Trophoblast cell (in vitro differentiated cells and primary cell): ENCODE measurements at regions not wholly inside any gene's neighbourhood (a gene's known extent, or its start where the extent isn't known, plus 50 kb on each side); places are given as distances from the start of the nearest gene placed in this dataset.
A peak's percentile ranks its signal among the peaks of the same experiment; 100 is the strongest.

ENCODE experiments used
- DNase-seq, 2 donors: peaks; one replicate each; pipeline ENCODE4 v3.0.0-alpha.2; 2016
- H2AFZ ChIP-seq: 2 replicates; pipeline ENCODE4 v1.6.1; 2013; ENCODE audit warnings: low read length, moderate library complexity, mild to moderate bottlenecking; ENCODE audit not compliant: insufficient read depth, poor library complexity
- H2AK5ac ChIP-seq: 2 replicates; pipeline ENCODE4 v1.6.1; 2013; ENCODE audit warnings: mild to moderate bottlenecking, low read length
- H2BK120ac ChIP-seq: 2 replicates; pipeline ENCODE4 v1.6.1; 2013; ENCODE audit warnings: low read length, mild to moderate bottlenecking, moderate library complexity; ENCODE audit not compliant: insufficient read depth, poor library complexity
- H2BK12ac ChIP-seq: 2 replicates; pipeline ENCODE4 v1.6.1; 2013; ENCODE audit warnings: mild to moderate bottlenecking, low read length, moderate library complexity
- H2BK5ac ChIP-seq: 2 replicates; pipeline ENCODE4 v1.6.1; 2013; ENCODE audit warnings: low read length, low read depth, moderate library complexity, mild to moderate bottlenecking; ENCODE audit not compliant: poor library complexity
- H3K14ac ChIP-seq: 2 replicates; pipeline ENCODE4 v1.6.1; 2013; ENCODE audit warnings: mild to moderate bottlenecking, low read length
- H3K18ac ChIP-seq: 2 replicates; pipeline ENCODE4 v1.6.1; 2013; ENCODE audit warnings: mild to moderate bottlenecking, low read length
- H3K23ac ChIP-seq: 2 replicates; pipeline ENCODE4 v1.6.1; 2013; ENCODE audit warnings: low read length
- H3K27ac ChIP-seq: 2 replicates; pipeline ENCODE4 v1.5.1; 2013; ENCODE audit warnings: low read depth, mild to moderate bottlenecking, inconsistent platforms, low read length, moderate library complexity
- H3K27me3 ChIP-seq: 2 replicates; pipeline ENCODE4 v1.6.1; 2013; ENCODE audit warnings: inconsistent platforms, mild to moderate bottlenecking, low read length, moderate library complexity; ENCODE audit not compliant: insufficient read depth
- H3K36me3 ChIP-seq, 2 experiments: 1 replicate in 1 of 2; 2 replicates in 1 of 2; pipeline ENCODE4 v1.6.1; 2013; ENCODE audit warnings: low read length in 2 of 2, mild to moderate bottlenecking in 2 of 2, moderate library complexity in 1 of 2; ENCODE audit not compliant: insufficient read depth in 2 of 2, control insufficient read depth in 1 of 2
- H3K4ac ChIP-seq: 2 replicates; pipeline ENCODE4 v1.6.1; 2013; ENCODE audit warnings: low read depth, mild to moderate bottlenecking, low read length, moderate library complexity
- H3K4me1 ChIP-seq, 2 experiments: 1 replicate in 1 of 2; 2 replicates in 1 of 2; pipeline ENCODE4 v1.6.1; 2013; ENCODE audit warnings: low read length in 2 of 2, mild to moderate bottlenecking in 2 of 2, moderate library complexity in 1 of 2; ENCODE audit not compliant: insufficient read depth in 2 of 2, control insufficient read depth in 1 of 2
- H3K4me2 ChIP-seq: 2 replicates; pipeline ENCODE4 v1.6.1; 2013; ENCODE audit warnings: inconsistent platforms, mild to moderate bottlenecking, low read length, moderate library complexity
- H3K4me3 ChIP-seq: 2 replicates; pipeline ENCODE4 v1.5.1; 2013; ENCODE audit warnings: mild to moderate bottlenecking, low read depth, low read length, inconsistent platforms
- H3K79me1 ChIP-seq: one replicate; pipeline ENCODE4 v1.6.1; 2013; ENCODE audit warnings: low read length
- H3K79me2 ChIP-seq: 2 replicates; pipeline ENCODE4 v1.6.1; 2013; ENCODE audit warnings: low read length, mild to moderate bottlenecking; ENCODE audit not compliant: control insufficient read depth, insufficient read depth, poor library complexity
- H3K9ac ChIP-seq: 2 replicates; pipeline ENCODE4 v1.6.1; 2013; ENCODE audit warnings: mild to moderate bottlenecking, low read length
- H3K9me3 ChIP-seq: 2 replicates; pipeline ENCODE4 v1.6.1; 2013; ENCODE audit warnings: low read depth, mild to moderate bottlenecking, control low read depth, inconsistent platforms, low read length; ENCODE audit not compliant: insufficient read depth
- H4K12ac ChIP-seq: 2 replicates; pipeline ENCODE4 v1.6.1; 2013; ENCODE audit warnings: low read depth, mild to moderate bottlenecking, low read length, moderate library complexity
- H4K8ac ChIP-seq: 2 replicates; pipeline ENCODE4 v1.6.1; 2013; ENCODE audit warnings: low read depth, mild to moderate bottlenecking, low read length, moderate library complexity
- H4K91ac ChIP-seq: one replicate; pipeline ENCODE4 v1.6.1; 2013; ENCODE audit warnings: low read depth, mild to moderate bottlenecking, low read length, moderate library complexity
- WGBS: extraction: QIAGEN DNeasy Blood & Tissue Kit; methylation state at CpG from one replicate; pipeline ENCODE4 v1.1.7; 2013; ENCODE audit warnings: missing lambda C conversion rate; ENCODE audit not compliant: insufficient read length, insufficient coverage; ENCODE audit errors: extremely low coverage; 5-methylcytosine and 5-hydroxymethylcytosine counted together

DNA sequence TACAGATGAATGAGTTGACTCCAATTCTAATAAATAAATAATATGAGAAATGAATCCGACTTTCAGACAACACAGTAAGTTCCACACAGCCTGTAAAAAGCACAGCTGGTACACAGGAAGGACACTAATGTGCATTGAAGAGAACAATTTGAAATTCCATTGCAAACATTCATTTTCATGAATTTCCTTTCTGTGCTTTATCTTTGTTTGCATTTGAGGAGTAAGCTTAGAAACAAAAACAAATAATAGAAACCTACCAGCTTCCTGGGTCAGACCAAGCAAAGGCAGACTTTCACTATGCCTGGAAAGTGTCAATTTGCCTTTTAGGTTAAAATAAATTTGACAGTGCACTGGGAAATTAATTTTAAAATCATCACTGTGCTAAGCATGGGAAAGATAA is 143.8 kb upstream of the VLDLR start:
- H2AK5ac ChIP-seq: no peak overlapping the region
- H4K91ac ChIP-seq: no peak overlapping the region
- H3K4me2 ChIP-seq: no peak overlapping the region
- H3K4me3 ChIP-seq: no peak overlapping the region
- H4K12ac ChIP-seq: no peak overlapping the region
- H3K27me3 ChIP-seq: no peaks in the 10 kb centered on the region
- H3K23ac ChIP-seq: no peak overlapping the region
- H3K4me1 ChIP-seq: peaks cover 0 to 1% of the 10 kb centered on the region in 2 experiments
- H2AFZ ChIP-seq: no peak overlapping the region
- H2BK12ac ChIP-seq: no peak overlapping the region
- H3K27ac ChIP-seq: no peak overlapping the region
- H3K9me3 ChIP-seq: no peaks in the 10 kb centered on the region
- no peak overlapping the region for H3K4ac ChIP-seq
- no peaks in the 10 kb centered on the region for H3K36me3 ChIP-seq
- H4K8ac ChIP-seq: no peak overlapping the region
- no CpG with 5 or more reads among the region's 1 CpG for WGBS
- H3K9ac ChIP-seq: no peak overlapping the region
- H2BK120ac ChIP-seq: no peak overlapping the region
- H3K14ac ChIP-seq: no peak overlapping the region
- peak in 1 of 2 donors; percentile 14 for DNase-seq
- no peak overlapping the region for H2BK5ac ChIP-seq
- no peaks in the 10 kb centered on the region for H3K79me2 ChIP-seq
- H3K18ac ChIP-seq: no peak overlapping the region
- no peaks in the 10 kb centered on the region for H3K79me1 ChIP-seq

DNA sequence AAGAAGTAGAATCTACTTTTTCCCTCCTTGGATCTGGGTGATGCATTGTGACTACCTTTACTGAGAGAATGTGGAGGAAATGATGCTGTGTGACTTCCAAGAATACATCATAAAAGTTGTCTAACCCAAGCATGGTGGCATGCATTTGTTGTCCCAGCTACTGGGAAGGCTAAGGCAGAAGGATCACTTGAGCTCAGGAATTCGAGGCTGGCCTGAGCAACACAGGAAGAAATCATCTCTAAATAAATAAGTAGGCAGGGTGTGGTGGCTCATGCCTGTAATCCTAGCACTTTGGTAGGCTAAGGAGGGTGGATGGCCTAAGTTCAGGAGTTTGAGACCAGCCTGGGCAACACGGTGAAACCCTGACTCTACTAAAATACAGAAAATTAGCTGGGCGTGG is 143.2 kb upstream of the VLDLR start:
- Histone ChIP-seq H2BK12ac (no peak overlapping the region), H2AK5ac (no peak overlapping the region), H3K79me2 (no peaks in the 10 kb centered on the region), H2AFZ (no peak overlapping the region), H3K79me1 (no peaks in the 10 kb centered on the region), H3K4ac (no peak overlapping the region), H3K18ac (no peak overlapping the region), H4K12ac (no peak overlapping the region), H3K27me3 (no peaks in the 10 kb centered on the region), H3K27ac (no peak overlapping the region), H2BK120ac (no peak overlapping the region), H3K23ac (no peak overlapping the region), H3K4me2 (no peak overlapping the region), H3K4me3 (no peak overlapping the region), H2BK5ac (no peak overlapping the region), H3K36me3 (no peaks in the 10 kb centered on the region), H4K8ac (no peak overlapping the region), H3K9ac (no peak overlapping the region), H3K4me1 (peaks cover 0 to 1% of the 10 kb centered on the region in 2 experiments), H4K91ac (no peak overlapping the region), H3K14ac (no peak overlapping the region), H3K9me3 (no peaks in the 10 kb centered on the region)
- no CpG with 5 or more reads among the region's 3 CpGs for WGBS
- peak; percentile 16 to 52 for DNase-seq

DNA sequence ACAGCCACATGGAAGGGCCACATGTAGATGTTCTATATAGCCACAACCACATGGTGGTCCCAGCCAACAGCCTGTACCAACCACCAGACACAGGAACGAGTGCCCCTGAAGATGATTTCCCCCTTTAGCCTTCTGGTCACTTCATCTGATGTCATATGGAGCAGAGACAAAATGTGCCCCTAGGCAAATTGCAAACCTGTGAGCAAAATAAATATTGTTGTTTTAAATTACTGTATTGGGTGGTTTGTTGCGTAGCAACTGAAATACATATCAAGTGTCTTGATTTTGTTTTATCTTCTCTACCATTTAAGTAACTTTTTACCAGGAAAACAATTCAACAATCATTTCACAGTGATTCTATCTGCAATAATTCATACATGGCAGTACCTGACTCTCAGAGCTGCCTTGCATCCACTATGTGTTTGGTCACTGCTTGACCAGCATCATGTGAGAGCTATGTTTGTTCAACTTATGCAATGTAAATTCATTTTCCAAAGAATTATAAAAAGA is 142.5 kb upstream of the VLDLR start:
- Histone ChIP-seq H3K4me3 (no peak overlapping the region), H4K12ac (no peak overlapping the region), H3K4me1 (peaks cover 0 to 1% of the 10 kb centered on the region in 2 experiments), H3K23ac (no peak overlapping the region), H3K79me2 (no peaks in the 10 kb centered on the region), H4K8ac (no peak overlapping the region), H2BK5ac (no peak overlapping the region), H2AK5ac (no peak overlapping the region), H3K18ac (no peak overlapping the region), H3K27me3 (no peaks in the 10 kb centered on the region), H3K4me2 (no peak overlapping the region), H3K9me3 (no peaks in the 10 kb centered on the region), H3K27ac (no peak overlapping the region), H3K9ac (no peak overlapping the region), H2AFZ (no peak overlapping the region), H4K91ac (no peak overlapping the region), H2BK12ac (no peak overlapping the region), H2BK120ac (no peak overlapping the region), H3K4ac (no peak overlapping the region), H3K79me1 (no peaks in the 10 kb centered on the region), H3K14ac (no peak overlapping the region), H3K36me3 (no peaks in the 10 kb centered on the region)
- WGBS: no CpG with 5 or more reads among the region's 2 CpGs
- DNase-seq: peak; percentile 61 to 90

GRCh38 chr9:2480255-2480837 is 141.2 kb upstream of the VLDLR start:
- no peak overlapping the region for H2BK120ac ChIP-seq
- H3K27me3 ChIP-seq: no peaks in the 10 kb centered on the region
- H2BK5ac ChIP-seq: no peak overlapping the region
- H2AFZ ChIP-seq: no peak overlapping the region
- H4K12ac ChIP-seq: no peak overlapping the region
- no peak overlapping the region for H2AK5ac ChIP-seq
- no peak overlapping the region for H3K14ac ChIP-seq
- H3K4me1 ChIP-seq: peaks cover 0 to 1% of the 10 kb centered on the region in 2 experiments
- no peak overlapping the region for H3K4me3 ChIP-seq
- H3K4ac ChIP-seq: no peak overlapping the region
- peak in 1 of 2 donors; percentile 23 for DNase-seq
- no peak overlapping the region for H3K27ac ChIP-seq
- no peaks in the 10 kb centered on the region for H3K9me3 ChIP-seq
- no peak overlapping the region for H3K23ac ChIP-seq
- H2BK12ac ChIP-seq: no peak overlapping the region
- no peaks in the 10 kb centered on the region for H3K36me3 ChIP-seq
- no peaks in the 10 kb centered on the region for H3K79me1 ChIP-seq
- H3K18ac ChIP-seq: no peak overlapping the region
- no peaks in the 10 kb centered on the region for H3K79me2 ChIP-seq
- H3K9ac ChIP-seq: no peak overlapping the region
- no CpG with 5 or more reads among the region's 4 CpGs for WGBS
- no peak overlapping the region for H4K8ac ChIP-seq
- no peak overlapping the region for H4K91ac ChIP-seq
- H3K4me2 ChIP-seq: no peak overlapping the region
